DOHH2 (cell line): ENCODE measurements at regions not wholly inside any gene's neighbourhood (a gene's known extent, or its start where the extent isn't known, plus 50 kb on each side); places are given as distances from the start of the nearest gene placed in this dataset.

Experiments used
- EZH2phosphoT487 ChIP-seq: fragments of 200-600 bp; sonication (generic); IDR thresholded peaks from 2 replicates; pipeline ENCODE4 v1.6.1; 2017; ENCODE audit warnings: borderline replicate concordance, mild to moderate bottlenecking, antibody characterized with exemption, low read length, moderate library complexity, mixed read lengths
- TF ChIP-seq, protein P1 (sequence below): fragments of 200-600 bp; sonication (generic); IDR thresholded peaks from one replicate; pipeline ENCODE4 v1.5.1; 2014; ENCODE audit warnings: antibody characterized with exemption, mild to moderate bottlenecking, low read depth, low read length; ENCODE audit not compliant: poor library complexity, severe bottlenecking

DNA sequence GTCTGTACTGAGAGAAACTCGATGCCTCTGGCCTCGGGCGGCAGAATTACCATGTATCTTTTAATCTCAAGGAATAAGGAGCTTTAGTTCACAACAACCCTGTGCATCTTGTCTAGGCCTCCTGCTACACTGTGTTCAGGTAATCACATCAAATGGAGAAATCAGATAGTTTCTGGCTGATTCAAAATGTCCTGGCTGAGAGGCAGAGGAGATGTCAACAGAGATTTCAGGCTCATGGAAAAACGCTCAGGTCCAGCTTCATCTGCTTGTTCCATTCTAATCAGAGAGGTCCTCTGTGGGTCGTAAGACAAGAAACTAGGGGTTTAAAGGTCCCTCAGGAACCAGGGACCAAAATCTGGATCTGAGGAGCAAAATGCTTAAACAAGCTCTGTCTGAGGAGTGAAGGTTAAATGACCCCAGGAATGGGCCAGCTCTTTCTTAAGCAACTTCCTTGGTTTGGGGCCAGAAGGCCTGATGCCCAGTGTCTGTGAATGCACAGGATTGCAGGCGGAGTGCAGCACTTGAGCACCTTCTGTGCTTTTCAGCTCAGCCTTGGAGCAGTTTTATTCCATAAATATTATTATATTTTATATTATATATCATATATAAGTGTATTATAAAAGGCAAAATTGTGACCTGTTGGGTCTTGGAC, 170.2 kb upstream of the PRICKLE1 start:
- TF ChIP-seq, protein P1, sequence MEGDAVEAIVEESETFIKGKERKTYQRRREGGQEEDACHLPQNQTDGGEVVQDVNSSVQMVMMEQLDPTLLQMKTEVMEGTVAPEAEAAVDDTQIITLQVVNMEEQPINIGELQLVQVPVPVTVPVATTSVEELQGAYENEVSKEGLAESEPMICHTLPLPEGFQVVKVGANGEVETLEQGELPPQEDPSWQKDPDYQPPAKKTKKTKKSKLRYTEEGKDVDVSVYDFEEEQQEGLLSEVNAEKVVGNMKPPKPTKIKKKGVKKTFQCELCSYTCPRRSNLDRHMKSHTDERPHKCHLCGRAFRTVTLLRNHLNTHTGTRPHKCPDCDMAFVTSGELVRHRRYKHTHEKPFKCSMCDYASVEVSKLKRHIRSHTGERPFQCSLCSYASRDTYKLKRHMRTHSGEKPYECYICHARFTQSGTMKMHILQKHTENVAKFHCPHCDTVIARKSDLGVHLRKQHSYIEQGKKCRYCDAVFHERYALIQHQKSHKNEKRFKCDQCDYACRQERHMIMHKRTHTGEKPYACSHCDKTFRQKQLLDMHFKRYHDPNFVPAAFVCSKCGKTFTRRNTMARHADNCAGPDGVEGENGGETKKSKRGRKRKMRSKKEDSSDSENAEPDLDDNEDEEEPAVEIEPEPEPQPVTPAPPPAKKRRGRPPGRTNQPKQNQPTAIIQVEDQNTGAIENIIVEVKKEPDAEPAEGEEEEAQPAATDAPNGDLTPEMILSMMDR: no peak
- no peak for TF ChIP-seq EZH2phosphoT487
